ENCODE measurements at regions not wholly inside any gene's neighbourhood (a gene's known extent, or its start where the extent isn't known, plus 50 kb on each side); places are given as distances from the start of the nearest gene placed in this dataset.

GRCh38 chr2:57370882-57371585 is 675.6 kb upstream of the VRK2 start:
- TF ChIP-seq POLR2A (IDR thresholded peaks at IDR 0.05): no peak
- no peak for TF ChIP-seq CTCF (IDR thresholded peaks at IDR 0.05)
